Upper lobe of left lung (tissue), 6 donors: ENCODE measurements at regions not wholly inside any gene's neighbourhood (a gene's known extent, or its start where the extent isn't known, plus 50 kb on each side); places are given as distances from the start of the nearest gene placed in this dataset.

Experiments used
- ATAC-seq, 2 donors: fragments of 200-7000 bp; cut with Tn5 transposase; one replicate each; pipeline ENCODE4 v1.9.1; 2022; ENCODE audit warnings: mild to moderate bottlenecking in 2 of 2, moderate library complexity in 2 of 2; ENCODE audit not compliant: low FRiP score in 2 of 2
- DNase-seq, 2 donors: peaks; one replicate each; pipeline ENCODE4 v3.0.0-alpha.2; 2019 to 2020
- H3K27ac ChIP-seq, 4 donors: fragments of 200-600 bp; sonication (generic); one replicate each; pipeline ENCODE4 v1.5.1; 2016 to 2019
- H3K27me3 ChIP-seq, 4 donors: fragments of 200-600 bp; sonication (generic); one replicate each; pipeline ENCODE4 v1.5.1; 2017 to 2019
- H3K36me3 ChIP-seq, 4 donors: fragments of 200-600 bp; sonication (generic); one replicate each; pipeline ENCODE4 v1.5.1; 2016 to 2019
- H3K4me1 ChIP-seq, 4 donors: fragments of 200-600 bp; sonication (generic); one replicate each; pipeline ENCODE4 v1.5.1; 2018 to 2019
- H3K4me3 ChIP-seq, 4 donors: fragments of 200-600 bp; sonication (generic); one replicate each; pipeline ENCODE4 v1.5.1; 2017 to 2019; ENCODE audit warnings: mild to moderate bottlenecking in 2 of 4, moderate library complexity in 1 of 4
- H3K9me3 ChIP-seq, 4 donors: fragments of 200-600 bp; sonication (generic); one replicate each; pipeline ENCODE4 v1.5.1; 2018 to 2019
- EP300 ChIP-seq, 4 donors: sonication (generic); formaldehyde crosslinking; IDR thresholded peaks; one replicate each; pipeline ENCODE4 v1.5.1; 2017; ENCODE audit warnings: antibody characterized with exemption in 4 of 4, control low read depth in 2 of 4
- POLR2A ChIP-seq, 4 donors: fragments of 450-650 bp; IDR thresholded peaks; one replicate each; pipeline ENCODE4 v1.5.1; 2016 to 2017; ENCODE audit warnings: antibody characterized with exemption in 4 of 4, mild to moderate bottlenecking in 2 of 4
- POLR2AphosphoS5 ChIP-seq, 2 donors: sonication (generic); formaldehyde crosslinking; IDR thresholded peaks; one replicate each; pipeline ENCODE4 v1.5.1; 2017; ENCODE audit warnings: antibody characterized with exemption in 2 of 2
- WGBS, 2 donors: methylation state at CpG; one replicate each; pipeline ENCODE4 v1.1.5; 2017 to 2018; 5-methylcytosine and 5-hydroxymethylcytosine counted together
- TF ChIP-seq, protein P1 (sequence below), 6 experiments: fragments of 450-650 bp in 4 of 6; fragments of 200-600 bp in 2 of 6; sonication (generic) in 2 of 6; IDR thresholded peaks; one replicate each; pipeline ENCODE4 v1.5.1; 2016 to 2019; ENCODE audit warnings: antibody characterized with exemption in 6 of 6
- donor health status: DM: no; HTN: no; CAD: no; lungs with moderate emphysema.
- donor health status: DM: no; HTN: yes; CAD: no; lungs with severe emphysema.

DNA sequence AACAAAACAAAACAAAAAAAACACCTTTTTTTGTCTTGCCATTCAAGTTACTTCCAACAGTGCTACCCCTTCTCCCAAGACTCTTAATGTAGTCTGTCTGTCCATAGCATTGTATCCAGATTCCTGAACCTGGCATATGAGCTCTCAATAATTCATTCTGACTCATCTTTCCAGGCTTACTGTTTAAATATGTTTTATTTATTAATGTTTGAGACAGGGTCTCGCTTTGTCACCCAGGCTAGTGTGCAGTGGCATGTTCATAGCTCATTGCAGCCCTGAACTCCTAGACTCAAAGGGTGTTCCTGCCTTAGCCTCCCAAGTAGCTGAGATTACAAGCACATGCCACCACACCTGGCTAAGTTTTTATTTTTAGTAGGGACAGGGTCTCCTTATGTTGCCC lies 208.0 kb upstream of the DMRT1 start:
- H3K4me1 ChIP-seq, result no peaks in the 10 kb centered on the region
- WGBS, 2 donors, result 93 to 96% methylated on average over 1 of the region's 1 CpG

DNA sequence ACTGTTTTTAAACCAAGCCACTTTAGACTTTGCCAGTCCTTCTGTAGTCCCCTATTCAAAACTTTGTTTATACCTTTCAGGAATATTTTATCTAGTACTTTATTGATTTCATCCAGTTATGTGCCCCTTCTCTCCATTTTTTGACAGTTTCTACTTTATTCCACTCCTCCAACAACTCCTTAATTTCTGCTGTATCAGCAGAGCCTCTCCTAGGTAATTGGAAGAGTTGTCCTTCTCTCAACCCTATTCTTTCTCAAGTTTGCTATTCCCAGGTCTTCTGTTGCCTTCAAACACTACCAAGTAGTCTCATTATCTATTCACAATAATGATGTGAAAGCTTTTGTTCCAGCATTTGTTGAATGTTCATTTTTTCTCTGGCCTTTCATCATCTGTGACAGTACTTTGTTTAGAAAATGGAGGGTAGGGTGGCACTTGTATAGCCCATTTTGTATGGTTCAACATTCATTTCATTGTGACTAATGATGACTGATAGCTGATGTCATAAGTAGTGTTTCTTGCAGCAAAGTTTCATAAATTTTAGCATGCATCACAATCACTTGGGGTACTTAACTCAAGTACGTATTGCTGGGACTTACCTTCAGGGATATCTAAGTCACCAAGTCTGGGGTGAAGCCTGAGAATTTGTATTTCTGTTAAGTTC lies 204.4 kb upstream of the DMRT1 start:
- H3K27me3 ChIP-seq, result no peaks in the 10 kb centered on the region
- peaks cover 0 to 2% (median 0%) of the 10 kb centered on the region in 4 donors for H3K4me1 ChIP-seq
- no peaks in the 10 kb centered on the region for H3K9me3 ChIP-seq
- DNase-seq (no peak), ATAC-seq (no peak)
- TF ChIP-seq EP300 (IDR thresholded peaks at IDR 0.05), result no peak
- TF ChIP-seq POLR2A (IDR thresholded peaks at IDR 0.05), result no peak
- TF ChIP-seq, protein P1, sequence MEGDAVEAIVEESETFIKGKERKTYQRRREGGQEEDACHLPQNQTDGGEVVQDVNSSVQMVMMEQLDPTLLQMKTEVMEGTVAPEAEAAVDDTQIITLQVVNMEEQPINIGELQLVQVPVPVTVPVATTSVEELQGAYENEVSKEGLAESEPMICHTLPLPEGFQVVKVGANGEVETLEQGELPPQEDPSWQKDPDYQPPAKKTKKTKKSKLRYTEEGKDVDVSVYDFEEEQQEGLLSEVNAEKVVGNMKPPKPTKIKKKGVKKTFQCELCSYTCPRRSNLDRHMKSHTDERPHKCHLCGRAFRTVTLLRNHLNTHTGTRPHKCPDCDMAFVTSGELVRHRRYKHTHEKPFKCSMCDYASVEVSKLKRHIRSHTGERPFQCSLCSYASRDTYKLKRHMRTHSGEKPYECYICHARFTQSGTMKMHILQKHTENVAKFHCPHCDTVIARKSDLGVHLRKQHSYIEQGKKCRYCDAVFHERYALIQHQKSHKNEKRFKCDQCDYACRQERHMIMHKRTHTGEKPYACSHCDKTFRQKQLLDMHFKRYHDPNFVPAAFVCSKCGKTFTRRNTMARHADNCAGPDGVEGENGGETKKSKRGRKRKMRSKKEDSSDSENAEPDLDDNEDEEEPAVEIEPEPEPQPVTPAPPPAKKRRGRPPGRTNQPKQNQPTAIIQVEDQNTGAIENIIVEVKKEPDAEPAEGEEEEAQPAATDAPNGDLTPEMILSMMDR (IDR thresholded peaks at IDR 0.05), result no peak
- no peak for TF ChIP-seq POLR2AphosphoS5 (IDR thresholded peaks at IDR 0.05)
- WGBS, 2 donors, result 90 to 91% methylated on average over 1 of the region's 1 CpG
- H3K4me3 ChIP-seq, result no peak overlapping the region
- H3K36me3 ChIP-seq, result no peaks in the 10 kb centered on the region
- no peak overlapping the region for H3K27ac ChIP-seq

More for the DNA sequence above, 208.0 kb upstream of the DMRT1 start:
- ATAC-seq, result no peak
- H3K9me3 ChIP-seq, result no peaks in the 10 kb centered on the region
- no peak for TF ChIP-seq POLR2AphosphoS5 (IDR thresholded peaks at IDR 0.05)
- no peak for TF ChIP-seq EP300 (IDR thresholded peaks at IDR 0.05)
- no peak for TF ChIP-seq POLR2A (IDR thresholded peaks at IDR 0.05)
- TF ChIP-seq, protein P1 (IDR thresholded peaks at IDR 0.05), result no peak
- H3K4me3 ChIP-seq, result no peak overlapping the region
- H3K27me3 ChIP-seq, result no peaks in the 10 kb centered on the region
- no peaks in the 10 kb centered on the region for H3K36me3 ChIP-seq
- H3K27ac ChIP-seq, result no peak overlapping the region
- no peak for DNase-seq

DNA sequence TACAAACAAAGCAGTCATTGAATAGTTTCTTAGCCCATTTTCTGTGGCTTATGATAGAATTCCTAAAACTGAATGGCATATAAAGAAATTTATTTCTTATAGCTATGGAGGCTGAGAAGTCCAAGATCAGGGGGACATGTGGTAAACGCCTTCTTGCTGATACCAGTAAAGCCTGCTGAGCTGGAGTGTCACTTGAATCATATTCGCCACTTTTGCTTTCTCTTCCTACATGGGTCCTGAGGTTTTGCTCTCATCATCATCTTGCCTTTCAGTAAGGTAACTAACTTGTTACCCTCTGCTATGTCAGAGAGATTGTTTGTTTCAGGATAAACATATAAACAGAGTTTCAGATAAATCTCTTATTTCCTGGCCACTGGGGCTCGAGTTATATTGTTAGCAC lies 203.3 kb upstream of the DMRT1 start:
- H3K27ac ChIP-seq, result no peak overlapping the region
- DNase-seq (no peak), ATAC-seq (no peak)
- no peak overlapping the region for H3K4me3 ChIP-seq
- no peaks in the 10 kb centered on the region for H3K9me3 ChIP-seq
- peaks cover 0 to 6% (median 1%) of the 10 kb centered on the region in 4 donors for H3K4me1 ChIP-seq
- TF ChIP-seq POLR2A (IDR thresholded peaks at IDR 0.05), result no peak
- TF ChIP-seq EP300 (IDR thresholded peaks at IDR 0.05), result no peak
- no peak for TF ChIP-seq POLR2AphosphoS5 (IDR thresholded peaks at IDR 0.05)
- TF ChIP-seq, protein P1 (IDR thresholded peaks at IDR 0.05), result no peak
- 70 to 75% methylated on average over 3 of the region's 3 CpGs for WGBS, 2 donors
- H3K36me3 ChIP-seq, result no peaks in the 10 kb centered on the region
- H3K27me3 ChIP-seq, result no peaks in the 10 kb centered on the region

DNA sequence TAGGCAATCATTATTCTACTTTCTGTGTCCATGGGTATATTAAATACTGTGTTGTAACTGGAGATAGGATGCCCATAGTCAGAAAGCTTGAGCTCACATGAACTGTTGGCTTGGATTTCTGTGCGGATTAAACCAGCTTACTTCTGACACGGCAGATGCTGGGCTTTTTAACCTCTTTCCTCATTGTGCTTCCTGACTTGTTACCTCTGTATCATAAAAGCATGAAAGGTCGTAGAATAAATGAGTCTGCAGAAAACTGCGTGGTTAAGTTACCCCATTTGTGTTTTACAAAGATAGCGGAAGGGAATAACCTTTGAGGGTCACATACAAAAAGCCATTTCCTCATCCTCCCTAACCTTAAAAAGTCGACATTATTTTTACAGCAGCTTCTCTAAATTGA lies 199.5 kb upstream of the DMRT1 start:
- no peaks in the 10 kb centered on the region for H3K9me3 ChIP-seq
- H3K27me3 ChIP-seq, result no peaks in the 10 kb centered on the region
- no peak overlapping the region for H3K27ac ChIP-seq
- DNase-seq, result no peak
- H3K36me3 ChIP-seq, result no peaks in the 10 kb centered on the region
- no peak for TF ChIP-seq EP300 (IDR thresholded peaks at IDR 0.05)
- TF ChIP-seq, protein P1 (IDR thresholded peaks at IDR 0.05), result no peak
- no peak overlapping the region for H3K4me3 ChIP-seq
- peaks cover 0 to 6% (median 1%) of the 10 kb centered on the region in 4 donors for H3K4me1 ChIP-seq
- WGBS, 2 donors, result 38 to 46% methylated on average over 6 of the region's 6 CpGs
- ATAC-seq, result no peak

DNA sequence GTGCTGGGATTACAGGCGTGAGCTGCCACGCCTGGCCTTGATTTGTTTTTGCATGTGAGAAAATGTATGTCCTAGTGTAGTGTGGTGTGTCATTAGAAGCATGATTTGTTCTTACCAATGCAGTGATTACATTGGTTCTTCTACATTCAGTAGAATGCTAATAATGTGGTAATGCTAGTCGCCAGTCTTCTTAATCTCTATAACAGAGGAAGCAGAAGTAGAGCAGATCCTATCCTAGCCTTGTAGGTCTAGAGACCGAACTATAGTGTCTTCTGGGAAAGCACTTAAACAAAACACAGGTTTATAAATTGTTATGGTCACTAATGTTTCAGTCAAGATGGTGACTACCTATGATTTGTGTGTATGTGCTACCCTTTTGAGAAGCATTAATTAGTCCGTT lies 197.5 kb upstream of the DMRT1 start:
- WGBS, 2 donors, result 90 to 92% methylated on average over 5 of the region's 5 CpGs
- peaks cover 0 to 6% (median 1%) of the 10 kb centered on the region in 4 donors for H3K4me1 ChIP-seq
- ATAC-seq (no peak), DNase-seq (no peak)
- no peak overlapping the region for H3K4me3 ChIP-seq
- no peak for TF ChIP-seq EP300 (IDR thresholded peaks at IDR 0.05)
- no peak for TF ChIP-seq POLR2A (IDR thresholded peaks at IDR 0.05)
- TF ChIP-seq, protein P1 (IDR thresholded peaks at IDR 0.05), result no peak
- TF ChIP-seq POLR2AphosphoS5 (IDR thresholded peaks at IDR 0.05), result no peak
- no peak overlapping the region for H3K27ac ChIP-seq
- H3K36me3 ChIP-seq, result no peaks in the 10 kb centered on the region
- H3K9me3 ChIP-seq, result no peaks in the 10 kb centered on the region
- no peaks in the 10 kb centered on the region for H3K27me3 ChIP-seq
